ENCODE measurements at regions not wholly inside any gene's neighbourhood (a gene's known extent, or its start where the extent isn't known, plus 50 kb on each side); places are given as distances from the start of the nearest gene placed in this dataset.

- TF ChIP-seq HMGXB3 (CRISPR knock-in tag; IDR thresholded peaks at IDR 0.05; ENCODE audit: borderline replicate concordance) (no peak), NFRKB (IDR thresholded peaks at IDR 0.05) (no peak), PBX3 (CRISPR knock-in tag; IDR thresholded peaks at IDR 0.05; ENCODE audit: borderline replicate concordance) (no peak), DBP (CRISPR knock-in tag; IDR thresholded peaks at IDR 0.05; ENCODE audit: not compliant biosample characterization) (no peak), ZZZ3 (CRISPR knock-in tag; IDR thresholded peaks at IDR 0.05; ENCODE audit: borderline replicate concordance) (no peak), MAX (IDR thresholded peaks at IDR 0.05) (no peak), HINFP (CRISPR knock-in tag; IDR thresholded peaks at IDR 0.05; ENCODE audit: low read depth) (no peak), NCOR1 (IDR thresholded peaks at IDR 0.05; ENCODE audit: borderline replicate concordance, low read length) (no peak)
These were observed 2366.3 kb upstream of the C9orf72 start (continued) for GRCh38 chr9:29939559-29939958.
